ENCODE measurements at regions not wholly inside any gene's neighbourhood (a gene's known extent, or its start where the extent isn't known, plus 50 kb on each side); places are given as distances from the start of the nearest gene placed in this dataset.

GRCh38 chr9:94168203-94169000 is 84.1 kb downstream of the PTPDC1 start:
- Histone ChIP-seq H3K9me3 (no peaks in the 10 kb centered on the region), H3K4me3 (peak overlapping the region; percentile 78 to 99 (median 90)), H3K36me3 (no peaks in the 10 kb centered on the region), H3K27ac (peak overlapping the region; percentile 100), H3K27me3 (no peaks in the 10 kb centered on the region), H3K4me1 (peaks cover 0 to 23% of the 10 kb centered on the region in 2 donors)
- TF ChIP-seq CTCF (IDR thresholded peaks at IDR 0.05) (no peak), POLR2A (IDR thresholded peaks at IDR 0.05) (no peak), POLR2AphosphoS5 (IDR thresholded peaks at IDR 0.05) (no peak)
- DNase-seq (ENCODE audit: low spot score in 2 of 2): no peak
- intact Hi-C loops (cut with DNase I; ENCODE audit: low total_unique reads): no loop called here

DNA sequence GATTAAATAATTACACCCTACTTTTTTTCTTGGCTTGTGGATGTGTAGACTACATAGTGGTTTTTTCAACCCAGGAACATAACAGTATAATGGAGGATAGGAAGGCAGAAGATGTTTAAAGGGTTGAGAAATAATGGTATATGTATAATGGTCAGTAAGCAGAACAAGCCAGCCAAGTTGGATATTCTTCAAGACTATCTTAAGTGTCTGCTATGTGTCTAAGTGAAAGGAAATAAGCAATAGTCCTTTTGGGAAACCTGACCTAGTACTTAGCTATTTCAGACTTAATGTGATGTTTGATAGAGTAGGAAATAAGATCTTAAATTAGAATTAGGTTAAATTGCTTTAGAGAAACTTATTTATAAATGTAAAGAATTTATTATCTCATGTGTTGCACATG is 85.7 kb downstream of the PTPDC1 start:
- TF ChIP-seq CTCF (IDR thresholded peaks at IDR 0.05): no peak
- TF ChIP-seq POLR2A (IDR thresholded peaks at IDR 0.05): no peak
- TF ChIP-seq POLR2AphosphoS5 (IDR thresholded peaks at IDR 0.05): no peak
- no peaks in the 10 kb centered on the region for H3K9me3 ChIP-seq
- no peak for DNase-seq (ENCODE audit: low spot score in 2 of 2)
- H3K27me3 ChIP-seq: no peaks in the 10 kb centered on the region
- intact Hi-C loops (cut with DNase I; ENCODE audit: low total_unique reads): no loop called here
- peak overlapping the region in 1 of 3 donors; percentile 32 for H3K4me3 ChIP-seq
- H3K36me3 ChIP-seq: no peaks in the 10 kb centered on the region
- peak overlapping the region; percentile 23 to 58 for H3K27ac ChIP-seq
- peaks cover 0 to 23% of the 10 kb centered on the region in 2 donors for H3K4me1 ChIP-seq

- peaks cover 0 to 14% of the 10 kb centered on the region in 2 donors for H3K4me1 ChIP-seq
- H3K27me3 ChIP-seq: no peaks in the 10 kb centered on the region
- intact Hi-C loops (cut with DNase I; ENCODE audit: low total_unique reads): no loop called here
- H3K36me3 ChIP-seq: no peaks in the 10 kb centered on the region
- H3K9me3 ChIP-seq: no peaks in the 10 kb centered on the region
- TF ChIP-seq POLR2A (IDR thresholded peaks at IDR 0.05): no peak
- no peak for TF ChIP-seq CTCF (IDR thresholded peaks at IDR 0.05)
- no peak for TF ChIP-seq POLR2AphosphoS5 (IDR thresholded peaks at IDR 0.05)
- H3K27ac ChIP-seq: no peak overlapping the region
- no peak for DNase-seq (ENCODE audit: low spot score in 2 of 2)
- H3K4me3 ChIP-seq: no peak overlapping the region
Measured at GRCh38 chr9:94173632-94174031, 85.5 kb upstream of the ZNF169 start.

DNA sequence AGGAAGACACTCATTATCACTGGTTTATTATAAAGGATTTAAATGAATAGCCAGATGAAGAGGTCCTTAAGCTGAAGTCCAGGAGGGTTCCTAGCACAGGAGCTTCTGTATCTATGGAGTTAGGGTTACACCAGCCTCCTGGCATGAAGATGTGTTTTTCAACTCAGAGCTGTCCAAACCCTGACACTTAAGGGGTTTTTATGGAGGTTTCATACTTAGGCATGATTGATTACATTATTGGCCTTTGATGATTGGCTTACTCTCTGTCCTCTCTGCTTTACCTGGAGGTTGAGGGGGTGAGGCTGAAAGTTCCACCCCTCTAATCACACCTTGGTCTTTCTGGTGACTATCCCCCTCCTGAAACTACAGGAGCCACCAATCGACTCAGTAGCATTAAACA is 84.9 kb upstream of the ZNF169 start:
- Histone ChIP-seq H3K27me3 (no peaks in the 10 kb centered on the region), H3K36me3 (no peaks in the 10 kb centered on the region), H3K4me3 (no peak overlapping the region), H3K4me1 (peaks cover 0 to 11% of the 10 kb centered on the region in 2 donors), H3K27ac (no peak overlapping the region), H3K9me3 (no peaks in the 10 kb centered on the region)
- DNase-seq (ENCODE audit: low spot score in 2 of 2): no peak
- intact Hi-C loops (cut with DNase I; ENCODE audit: low total_unique reads): no loop called here
- TF ChIP-seq CTCF (IDR thresholded peaks at IDR 0.05) (no peak), POLR2AphosphoS5 (IDR thresholded peaks at IDR 0.05) (no peak), POLR2A (IDR thresholded peaks at IDR 0.05) (no peak)

- H3K4me3 ChIP-seq: no peak overlapping the region
- intact Hi-C loops (cut with DNase I; ENCODE audit: low total_unique reads): no loop called here
- no peak for DNase-seq (ENCODE audit: low spot score in 2 of 2)
- H3K36me3 ChIP-seq: no peaks in the 10 kb centered on the region
- no peaks in the 10 kb centered on the region for H3K4me1 ChIP-seq
- H3K9me3 ChIP-seq: no peaks in the 10 kb centered on the region
- H3K27me3 ChIP-seq: no peaks in the 10 kb centered on the region
- no peak overlapping the region for H3K27ac ChIP-seq
- TF ChIP-seq CTCF (IDR thresholded peaks at IDR 0.05): no peak
- no peak for TF ChIP-seq POLR2AphosphoS5 (IDR thresholded peaks at IDR 0.05)
- TF ChIP-seq POLR2A (IDR thresholded peaks at IDR 0.05): no peak
Measured at GRCh38 chr9:94175669-94176068, 83.4 kb upstream of the ZNF169 start.

All from breast epithelium (tissue), 4 donors.